A673 (cell line): ENCODE measurements at regions not wholly inside any gene's neighbourhood (a gene's known extent, or its start where the extent isn't known, plus 50 kb on each side); places are given as distances from the start of the nearest gene placed in this dataset.

Experiments
- CTCF ChIP-seq: fragments of 300-800, 200-600 bp; sonication (generic); conservative IDR thresholded peaks from 2 replicates; pipeline ENCODE4 v1.5.1; 2017; ENCODE audit warnings: low read depth, mild to moderate bottlenecking, antibody characterized with exemption, low read length, moderate library complexity, mixed read lengths
- EZH2 ChIP-seq: fragments of 200-600 bp; sonication (generic); IDR thresholded peaks from 2 replicates; pipeline ENCODE4 v1.6.1; 2017; ENCODE audit warnings: borderline replicate concordance, low read depth, mild to moderate bottlenecking, mixed read lengths, antibody characterized with exemption, low read length; ENCODE audit not compliant: poor library complexity, severe bottlenecking

DNA sequence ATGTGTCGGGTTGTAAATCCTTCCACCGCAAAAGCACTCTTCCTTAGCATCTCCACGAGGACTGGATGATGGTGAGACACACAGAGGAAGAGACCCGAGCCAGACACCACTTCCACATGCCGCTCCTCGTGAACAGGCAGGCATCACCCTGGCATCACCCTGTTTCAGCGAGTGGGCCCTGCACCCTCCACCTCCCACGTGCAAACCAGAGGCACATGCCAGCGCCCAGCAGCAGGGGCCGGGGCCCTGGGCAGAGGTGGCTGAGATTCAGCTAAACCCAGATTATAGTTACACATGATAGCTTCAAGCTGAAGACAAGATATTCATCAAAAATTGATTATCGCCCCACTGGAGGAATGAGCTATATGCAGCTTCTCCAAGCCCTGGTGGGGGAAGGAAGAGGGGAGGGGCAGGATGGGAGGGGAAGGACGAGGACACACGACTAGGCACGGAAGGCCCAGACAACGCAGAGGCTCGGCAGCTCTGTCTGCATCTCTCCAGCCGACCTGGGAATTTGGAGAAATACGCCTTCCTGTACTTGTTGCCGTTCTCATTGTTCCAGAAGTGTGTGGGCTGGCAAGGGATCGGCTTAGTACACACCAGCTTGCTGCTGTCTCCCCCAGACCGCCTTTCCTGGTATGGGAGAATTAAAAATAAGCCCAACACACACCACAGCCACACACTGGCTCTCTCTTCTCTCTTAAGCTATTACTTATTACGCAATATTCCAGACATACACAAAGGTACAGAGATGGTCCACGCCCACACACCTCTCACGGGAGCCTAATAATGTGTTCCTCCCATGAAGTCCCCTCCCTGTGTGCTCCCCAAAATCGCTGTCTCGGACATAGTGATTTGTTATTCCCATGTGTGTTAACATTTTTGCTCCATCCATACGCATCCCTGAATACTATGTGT lies 50.4 kb upstream of the ZNF354A start:
- no peak for TF ChIP-seq CTCF
- no peak for TF ChIP-seq EZH2
